ENCODE measurements at regions not wholly inside any gene's neighbourhood (a gene's known extent, or its start where the extent isn't known, plus 50 kb on each side); places are given as distances from the start of the nearest gene placed in this dataset.

DNA sequence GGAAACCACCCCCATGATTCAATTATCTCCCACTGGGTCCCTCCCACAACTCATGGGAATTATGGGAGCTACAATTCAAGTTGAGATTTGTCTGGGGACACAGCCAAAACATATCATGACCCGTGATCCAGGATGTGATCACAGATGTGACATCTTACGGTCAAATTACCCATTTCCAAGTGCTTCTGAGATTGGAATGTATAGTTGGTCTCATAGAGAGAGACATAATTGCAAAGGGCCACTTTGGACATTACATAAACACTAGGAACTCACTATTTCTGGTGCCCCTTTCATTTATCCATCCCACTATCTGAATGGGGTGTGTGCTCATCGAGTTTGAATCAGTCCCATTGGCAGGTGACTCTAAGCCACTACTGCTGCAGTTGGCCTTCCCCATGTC lies 204.5 kb downstream of the PHLDA1 start:
- TF ChIP-seq BHLHE40 (IDR thresholded peaks at IDR 0.05; ENCODE audit: borderline replicate concordance) (no peak), L3MBTL2 (conservative IDR thresholded peaks at IDR 0.05) (no peak), SP1 (IDR thresholded peaks at IDR 0.05) (no peak), TARDBP (IDR thresholded peaks at IDR 0.05) (no peak), SUZ12 (IDR thresholded peaks at IDR 0.05) (no peak), CTBP1 (IDR thresholded peaks at IDR 0.05; ENCODE audit: borderline replicate concordance) (no peak), PKNOX1 (IDR thresholded peaks at IDR 0.05) (no peak), ZNF384 (IDR thresholded peaks at IDR 0.05) (no peak)
